Hematopoietic multipotent progenitor cell treated with erythropoietin and hydrocortisone succinate and interleukin-3 and kit ligand, for 4 days (in vitro differentiated cells): ENCODE measurements at regions not wholly inside any gene's neighbourhood (a gene's known extent, or its start where the extent isn't known, plus 50 kb on each side); places are given as distances from the start of the nearest gene placed in this dataset.

Experiments
- DNase-seq: peaks from one replicate; pipeline ENCODE4 v3.0.0-alpha.2; 2015

GRCh38 chr12:124426594-124427555, 132.0 kb downstream of the RFLNA start:
- no peak for DNase-seq

GRCh38 chr12:124425667-124426066, 130.8 kb downstream of the RFLNA start:
- DNase-seq: no peak

GRCh38 chr12:124424516-124424905, 129.6 kb downstream of the RFLNA start:
- no peak for DNase-seq

GRCh38 chr12:124423761-124424515, 129.0 kb downstream of the RFLNA start:
- DNase-seq: peak; percentile 67

- DNase-seq: peak; percentile 51
Observed at GRCh38 chr12:124422570-124423523, 128.0 kb downstream of the RFLNA start.

GRCh38 chr12:124422142-124422569, 127.3 kb downstream of the RFLNA start:
- DNase-seq: no peak

- DNase-seq: no peak
Observed at GRCh38 chr12:124420996-124421674, 126.2 kb downstream of the RFLNA start.

- no peak for DNase-seq
Observed at GRCh38 chr12:124420041-124420995, 125.4 kb downstream of the RFLNA start.

GRCh38 chr12:124419292-124420040, 124.6 kb downstream of the RFLNA start:
- no peak for DNase-seq

GRCh38 chr12:124418791-124419190, 123.9 kb downstream of the RFLNA start:
- no peak for DNase-seq

- DNase-seq: no peak
Observed at GRCh38 chr12:124418156-124418555, 123.3 kb downstream of the RFLNA start.

GRCh38 chr12:124416516-124417395, 121.9 kb downstream of the RFLNA start:
- no peak for DNase-seq

GRCh38 chr12:124415064-124415463, 120.2 kb downstream of the RFLNA start:
- DNase-seq: no peak

- DNase-seq: no peak
Observed at GRCh38 chr12:124413915-124414314, 119.0 kb downstream of the RFLNA start.

- peak; percentile 28 for DNase-seq
Observed at GRCh38 chr12:124413401-124413800, 118.5 kb downstream of the RFLNA start.

- DNase-seq: no peak
Observed at GRCh38 chr12:124412646-124413015, 117.7 kb downstream of the RFLNA start.

GRCh38 chr12:124411953-124412645, 117.2 kb downstream of the RFLNA start:
- DNase-seq: no peak

GRCh38 chr12:124411281-124411878, 116.5 kb downstream of the RFLNA start:
- DNase-seq: no peak
